Upper lobe of right lung (tissue), 1 donor: ENCODE measurements at regions not wholly inside any gene's neighbourhood (a gene's known extent, or its start where the extent isn't known, plus 50 kb on each side); places are given as distances from the start of the nearest gene placed in this dataset.

Source experiments
- ATAC-seq: fragments of 200-7000 bp; cut with Tn5 transposase; one replicate; pipeline ENCODE4 v1.9.1; 2020; ENCODE audit warnings: mild to moderate bottlenecking, moderate library complexity
- DNase-seq: peaks from one replicate; pipeline ENCODE4 v3.0.0-alpha.2; 2020
- H3K27ac ChIP-seq: fragments of 200-600 bp; one replicate; pipeline ENCODE4 v1.8.0; 2022
- H3K27me3 ChIP-seq: fragments of 200-600 bp; one replicate; pipeline ENCODE4 v1.8.0; 2022; ENCODE audit warnings: mild to moderate bottlenecking
- H3K36me3 ChIP-seq: fragments of 200-600 bp; one replicate; pipeline ENCODE4 v1.8.0; 2022
- H3K4me1 ChIP-seq: fragments of 200-600 bp; one replicate; pipeline ENCODE4 v1.8.0; 2022
- H3K4me3 ChIP-seq: fragments of 200-600 bp; one replicate; pipeline ENCODE4 v1.8.0; 2022; ENCODE audit warnings: mild to moderate bottlenecking
- H3K9me3 ChIP-seq: fragments of 200-600 bp; one replicate; pipeline ENCODE4 v1.8.0; 2022
- CTCF ChIP-seq: fragments of 200-600 bp; IDR thresholded peaks from one replicate; pipeline ENCODE4 v1.8.0; 2022; ENCODE audit warnings: antibody characterized with exemption
- intact Hi-C: fragments of 100-400 bp; cut with DNase I; formaldehyde crosslinking; loops from one replicate; pipeline ENCODE4 v1.11.0; 2022
- donor health status: DM: no; HTN: yes; CAD: no; lungs with severe emphysema.

- DNase-seq (no peak), ATAC-seq (no peak)
- Histone ChIP-seq H3K27ac (no peak overlapping the region), H3K4me1 (no peaks in the 10 kb centered on the region), H3K27me3 (no peaks in the 10 kb centered on the region), H3K9me3 (no peaks in the 10 kb centered on the region), H3K4me3 (no peak overlapping the region), H3K36me3 (no peaks in the 10 kb centered on the region)
- no peak for TF ChIP-seq CTCF
- intact Hi-C loops: no loop called here
Measured at GRCh38 chr12:77435446-77436091, 370.2 kb upstream of the E2F7 start.

GRCh38 chr12:77433799-77434198, 368.4 kb upstream of the E2F7 start:
- no peaks in the 10 kb centered on the region for H3K36me3 ChIP-seq
- no peaks in the 10 kb centered on the region for H3K4me1 ChIP-seq
- intact Hi-C loops: no loop called here
- H3K27ac ChIP-seq: no peak overlapping the region
- no peak for TF ChIP-seq CTCF
- DNase-seq: no peak
- no peaks in the 10 kb centered on the region for H3K27me3 ChIP-seq
- no peaks in the 10 kb centered on the region for H3K9me3 ChIP-seq
- H3K4me3 ChIP-seq: no peak overlapping the region
- no peak for ATAC-seq

GRCh38 chr12:77429426-77429825, 364.1 kb upstream of the E2F7 start:
- no peak overlapping the region for H3K27ac ChIP-seq
- DNase-seq: no peak
- intact Hi-C loops: no loop called here
- no peaks in the 10 kb centered on the region for H3K9me3 ChIP-seq
- H3K36me3 ChIP-seq: no peaks in the 10 kb centered on the region
- no peak for ATAC-seq
- H3K4me3 ChIP-seq: no peak overlapping the region
- TF ChIP-seq CTCF: no peak
- H3K27me3 ChIP-seq: no peaks in the 10 kb centered on the region
- H3K4me1 ChIP-seq: no peaks in the 10 kb centered on the region

GRCh38 chr12:77421152-77421551, 355.8 kb upstream of the E2F7 start:
- Histone ChIP-seq H3K9me3 (no peaks in the 10 kb centered on the region), H3K27me3 (no peaks in the 10 kb centered on the region), H3K36me3 (no peaks in the 10 kb centered on the region), H3K4me3 (no peak overlapping the region), H3K27ac (no peak overlapping the region), H3K4me1 (no peaks in the 10 kb centered on the region)
- TF ChIP-seq CTCF: no peak
- intact Hi-C loops: no loop called here
- ATAC-seq: no peak
- DNase-seq: no peak

GRCh38 chr12:77409551-77409950, 344.2 kb upstream of the E2F7 start:
- H3K9me3 ChIP-seq: no peaks in the 10 kb centered on the region
- H3K4me3 ChIP-seq: no peak overlapping the region
- ATAC-seq (no peak), DNase-seq (no peak)
- H3K36me3 ChIP-seq: no peaks in the 10 kb centered on the region
- H3K27ac ChIP-seq: no peak overlapping the region
- H3K27me3 ChIP-seq: no peaks in the 10 kb centered on the region
- no peak for TF ChIP-seq CTCF
- H3K4me1 ChIP-seq: no peaks in the 10 kb centered on the region
- intact Hi-C loops: no loop called here

GRCh38 chr12:77407931-77408330, 342.6 kb upstream of the E2F7 start:
- DNase-seq (no peak), ATAC-seq (no peak)
- no peak for TF ChIP-seq CTCF
- Histone ChIP-seq H3K27me3 (no peaks in the 10 kb centered on the region), H3K4me1 (peaks cover 3% of the 10 kb centered on the region), H3K36me3 (no peaks in the 10 kb centered on the region), H3K9me3 (no peaks in the 10 kb centered on the region), H3K27ac (no peak overlapping the region), H3K4me3 (no peak overlapping the region)
- intact Hi-C loops: no loop called here
